Caco-2 (cell line): ENCODE measurements at regions not wholly inside any gene's neighbourhood (a gene's known extent, or its start where the extent isn't known, plus 50 kb on each side); places are given as distances from the start of the nearest gene placed in this dataset.

Experiments used
- BruUV-seq: library from RNA; stranded (reverse); fragments of 400-500 nt; replicated peaks from 2 replicates; lab custom pipeline; 2021; lab: Mats Ljungman, UMichigan
- CTCF ChIA-PET: fragments of 300-600 bp; sonication (Branson Sonifier 250); formaldehyde crosslinking; loops from one replicate; lab custom pipeline; 2022; ENCODE audit warnings: antibody characterized with exemption; lab: Charles Lee
- POLR2A ChIA-PET: fragments of 300-600 bp; sonication (Branson Sonifier 250); formaldehyde crosslinking; loops from one replicate; lab custom pipeline; 2022; ENCODE audit warnings: antibody characterized with exemption; lab: Charles Lee
- DNase-seq, 2 experiments: peaks; one replicate each; pipeline versions ENCODE4 v3.0.0 to v3.0.0-alpha.2; 2020 to 2022
- H3K27me3 ChIP-seq: replicated peaks from 2 replicates; pipeline ENCODE4 v1.6.0; 2011; ENCODE audit warnings: low read length; ENCODE audit not compliant: control insufficient read depth, insufficient read depth
- H3K36me3 ChIP-seq: 2 replicates; pipeline ENCODE4 v1.5.1; 2011; ENCODE audit warnings: low read length; ENCODE audit not compliant: control insufficient read depth, insufficient read depth
- H3K4me1 ChIP-seq: fragments of 250-450 bp; sonication (Bioruptor Pico); 2 replicates; pipeline ENCODE4 v1.5.1; 2020; ENCODE audit warnings: mild to moderate bottlenecking
- H3K4me3 ChIP-seq: 2 replicates; pipeline ENCODE4 v1.5.1; 2011; ENCODE audit warnings: low read depth, mild to moderate bottlenecking, control low read depth, low read length
- H3K9me3 ChIP-seq: fragments of 250-450 bp; sonication (Bioruptor Pico); 2 replicates; pipeline ENCODE4 v1.5.1; 2020; ENCODE audit warnings: mild to moderate bottlenecking, moderate library complexity
- H3K27ac Mint-ChIP-seq: one replicate; pipeline ENCODE4 v1.8.0; 2022; ENCODE audit warnings: mixed read lengths; ENCODE audit not compliant: unreplicated experiment
- H3K27me3 Mint-ChIP-seq: one replicate; pipeline ENCODE4 v1.8.0; 2022; ENCODE audit warnings: mixed read lengths; ENCODE audit not compliant: insufficient read depth, unreplicated experiment
- H3K36me3 Mint-ChIP-seq: one replicate; pipeline ENCODE4 v1.8.0; 2022; ENCODE audit warnings: mild to moderate bottlenecking, mixed read lengths; ENCODE audit not compliant: insufficient read depth, unreplicated experiment
- H3K4me1 Mint-ChIP-seq: one replicate; pipeline ENCODE4 v1.8.0; 2022; ENCODE audit warnings: low read depth, mixed read lengths; ENCODE audit not compliant: unreplicated experiment
- H3K4me3 Mint-ChIP-seq: one replicate; pipeline ENCODE4 v1.8.0; 2022; ENCODE audit warnings: mild to moderate bottlenecking, moderate library complexity, mixed read lengths; ENCODE audit not compliant: unreplicated experiment
- H3K9me3 Mint-ChIP-seq: one replicate; pipeline ENCODE4 v1.8.0; 2022; ENCODE audit warnings: mixed read lengths; ENCODE audit not compliant: unreplicated experiment
- CTCF ChIP-seq, 2 experiments: fragments of 200-600 bp in 1 of 2; IDR thresholded peaks; 1 replicate in 1 of 2; 2 replicates in 1 of 2; pipeline versions ENCODE4 v1.5.1 to v1.8.0; 2011 to 2022; ENCODE audit warnings: antibody characterized with exemption in 1 of 2, control low read depth in 1 of 2, inconsistent platforms in 1 of 2, low read depth in 1 of 2, low read length in 1 of 2, mild to moderate bottlenecking in 1 of 2, moderate library complexity in 1 of 2; ENCODE audit not compliant: insufficient read depth in 1 of 2, severe bottlenecking in 1 of 2, unreplicated experiment in 1 of 2
- intact Hi-C: fragments of 100-400 bp; cut with micrococcal nuclease; formaldehyde crosslinking; loops from one replicate; pipeline ENCODE4 v1.10.0; 2022; ENCODE audit not compliant: unreplicated experiment

- CTCF ChIA-PET, result no interaction called here
- peaks cover 6% of the 10 kb centered on the region; the same call in 1 of the 2 replicates for H3K9me3 ChIP-seq
- H3K4me1 Mint-ChIP-seq, result no peaks in the 10 kb centered on the region
- H3K36me3 ChIP-seq, result no peaks in the 10 kb centered on the region; the same call in 1 of the 2 replicates
- H3K36me3 Mint-ChIP-seq, result no peaks in the 10 kb centered on the region
- intact Hi-C loops, result no loop called here
- TF ChIP-seq CTCF (IDR thresholded peaks at IDR 0.05; ENCODE audit: insufficient read depth in 1 of 2, low read depth in 1 of 2, low read length in 1 of 2, severe bottlenecking in 1 of 2, unreplicated experiment in 1 of 2), result peak in 1 of 2 experiments; percentile 20
- H3K27me3 ChIP-seq, result no peaks in the 10 kb centered on the region
- no peak overlapping the region for H3K4me3 Mint-ChIP-seq
- DNase-seq, result no peak
- H3K27me3 Mint-ChIP-seq, result no peaks in the 10 kb centered on the region
- H3K4me3 ChIP-seq, result no peak overlapping the region
- no peak overlapping the region for H3K27ac Mint-ChIP-seq
- POLR2A ChIA-PET, result no interaction called here
- no TSS peak for BruUV-seq
- no peaks in the 10 kb centered on the region; the same call in 1 of the 2 replicates for H3K4me1 ChIP-seq
- peaks cover 9% of the 10 kb centered on the region for H3K9me3 Mint-ChIP-seq
Measured at GRCh38 chr16:87053016-87053982, 263.9 kb downstream of the C16orf95 start.

GRCh38 chr16:87054154-87054553 lies 263.0 kb downstream of the C16orf95 start:
- CTCF ChIA-PET, result no interaction called here
- DNase-seq, result no peak

More at GRCh38 chr16:87054154-87054553, 263.0 kb downstream of the C16orf95 start:
- intact Hi-C loops, result no loop called here
- peaks cover 6% of the 10 kb centered on the region; the same call in 1 of the 2 replicates for H3K9me3 ChIP-seq
- no peak overlapping the region for H3K4me3 ChIP-seq
- H3K27me3 ChIP-seq, result no peaks in the 10 kb centered on the region
- no peaks in the 10 kb centered on the region; the same call in 1 of the 2 replicates for H3K36me3 ChIP-seq
- no peak overlapping the region for H3K27ac Mint-ChIP-seq
- H3K36me3 Mint-ChIP-seq, result no peaks in the 10 kb centered on the region
- POLR2A ChIA-PET, result no interaction called here
- H3K4me3 Mint-ChIP-seq, result no peak overlapping the region
- BruUV-seq, result no TSS peak
- H3K4me1 ChIP-seq, result no peaks in the 10 kb centered on the region; the same call in 1 of the 2 replicates
- no peaks in the 10 kb centered on the region for H3K27me3 Mint-ChIP-seq
- no peaks in the 10 kb centered on the region for H3K4me1 Mint-ChIP-seq
- no peak for TF ChIP-seq CTCF (IDR thresholded peaks at IDR 0.05; ENCODE audit: insufficient read depth in 1 of 2, low read depth in 1 of 2, low read length in 1 of 2, severe bottlenecking in 1 of 2, unreplicated experiment in 1 of 2)
- H3K9me3 Mint-ChIP-seq, result peaks cover 9% of the 10 kb centered on the region
